ENCODE measurements at regions not wholly inside any gene's neighbourhood (a gene's known extent, or its start where the extent isn't known, plus 50 kb on each side); places are given as distances from the start of the nearest gene placed in this dataset.

- no peak for TF ChIP-seq POLR2A (IDR thresholded peaks at IDR 0.05)
- TF ChIP-seq CTCF (IDR thresholded peaks at IDR 0.05): no peak
Observed at GRCh38 chr4:27717431-27717755, 856.8 kb downstream of the STIM2 start.
